Common myeloid progenitor, CD34-positive (primary cell): ENCODE measurements at regions not wholly inside any gene's neighbourhood (a gene's known extent, or its start where the extent isn't known, plus 50 kb on each side); places are given as distances from the start of the nearest gene placed in this dataset.
"Not testable (repeated sequence)": the region's sequence is repeated elsewhere in the genome, so short reads cannot be mapped to it uniquely, and the experiment has no call there.

ENCODE experiments used
- CTCF ChIA-PET: fragments of 350-600 bp; sonication (Branson Sonifier 250); formaldehyde crosslinking; loops from one replicate; lab custom pipeline; 2021; ENCODE audit warnings: antibody characterized with exemption; lab: Charles Lee
- POLR2A ChIA-PET: fragments of 350-600 bp; sonication (Branson Sonifier 250); formaldehyde crosslinking; loops from one replicate; lab custom pipeline; 2021; ENCODE audit warnings: antibody characterized with exemption; lab: Charles Lee
- DNase-seq, 3 donors: peaks; one replicate each; pipeline versions ENCODE4 v3.0.0 to v3.0.0-alpha.2; 2013
- H3K27ac ChIP-seq, 2 experiments: 1 replicate in 1 of 2; 2 replicates in 1 of 2; pipeline ENCODE4 v1.7.0; 2013; ENCODE audit warnings: inconsistent platforms in 2 of 2, low read length in 2 of 2, mild to moderate bottlenecking in 2 of 2, low read depth in 1 of 2, moderate library complexity in 1 of 2; ENCODE audit not compliant: severe bottlenecking in 2 of 2, insufficient read depth in 1 of 2, poor library complexity in 1 of 2
- H3K27me3 ChIP-seq, 5 experiments: replicated peaks in 2 of 5; 1 replicate in 3 of 5; 2 replicates in 2 of 5; pipeline versions ENCODE4 v1.6.1 to v1.7.0; 2013; ENCODE audit warnings: low read length in 4 of 5, mild to moderate bottlenecking in 2 of 5, moderate library complexity in 2 of 5, inconsistent platforms in 1 of 5; ENCODE audit not compliant: insufficient read depth in 5 of 5, control insufficient read depth in 4 of 5
- H3K36me3 ChIP-seq, 4 experiments: 1 replicate in 2 of 4; 2 replicates in 2 of 4; pipeline versions ENCODE4 v1.6.1 to v1.7.0; 2013; ENCODE audit warnings: low read length in 3 of 4, control low read depth in 1 of 4, mild to moderate bottlenecking in 1 of 4; ENCODE audit not compliant: control insufficient read depth in 4 of 4, insufficient read depth in 4 of 4
- H3K4me1 ChIP-seq, 4 experiments: 1 replicate in 3 of 4; 2 replicates in 1 of 4; pipeline versions ENCODE4 v1.6.1 to v1.7.1; 2013; ENCODE audit warnings: low read length in 3 of 4, mild to moderate bottlenecking in 3 of 4, control low read depth in 1 of 4, inconsistent platforms in 1 of 4, moderate library complexity in 1 of 4; ENCODE audit not compliant: control insufficient read depth in 4 of 4, insufficient read depth in 4 of 4; ENCODE audit errors: control extremely low read depth in 1 of 4
- H3K4me3 ChIP-seq, 7 experiments: 1 replicate in 4 of 7; 2 replicates in 3 of 7; pipeline versions ENCODE4 v1.5.1 to v1.7.0; 2013; ENCODE audit warnings: mild to moderate bottlenecking in 7 of 7, low read length in 6 of 7, moderate library complexity in 6 of 7, inconsistent platforms in 2 of 7, low read depth in 2 of 7, control low read depth in 1 of 7; ENCODE audit not compliant: insufficient read depth in 4 of 7, control insufficient read depth in 1 of 7; ENCODE audit errors: extremely low read depth in 1 of 7
- H3K9me3 ChIP-seq, 5 experiments: 1 replicate in 4 of 5; 2 replicates in 1 of 5; pipeline versions ENCODE4 v1.6.1 to v1.7.1; 2013; ENCODE audit warnings: low read length in 4 of 5, mild to moderate bottlenecking in 2 of 5, inconsistent platforms in 1 of 5, low read depth in 1 of 5, moderate library complexity in 1 of 5; ENCODE audit not compliant: control insufficient read depth in 4 of 5, insufficient read depth in 2 of 5; ENCODE audit errors: control extremely low read depth in 1 of 5
- WGBS: methylation state at CpG from one replicate; pipeline ENCODE4 v1.1.5; 2013; ENCODE audit not compliant: insufficient coverage; 5-methylcytosine and 5-hydroxymethylcytosine counted together

DNA sequence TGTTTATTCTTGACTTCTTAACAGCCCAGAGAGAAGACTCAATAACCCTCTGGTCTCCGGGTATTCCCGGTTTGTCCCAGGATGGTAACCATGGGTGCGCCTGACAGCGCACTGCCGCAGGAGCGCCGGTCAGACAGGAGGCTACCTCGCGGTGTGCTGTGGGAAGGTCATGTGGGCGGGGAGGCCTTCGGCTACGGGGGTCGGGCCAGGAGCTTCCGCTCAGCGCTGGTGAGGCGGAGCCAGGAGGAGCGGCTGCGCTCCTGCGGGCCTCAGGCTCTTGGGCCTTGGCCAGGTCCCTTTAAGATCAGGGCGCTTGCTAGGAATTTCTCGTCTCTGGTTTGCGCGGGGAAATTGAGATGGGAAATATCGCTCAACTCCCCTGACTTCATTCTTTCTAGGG, 182.3 kb upstream of the NDN start:
- WGBS: 38% methylated on average over 23 of the region's 24 CpGs
- Histone ChIP-seq H3K36me3 (no peaks in the 10 kb centered on the region), H3K4me3 (peak overlapping the region in 5 of 7 experiments; percentile 25 to 69 (median 40)), H3K4me1 (peaks cover 0 to 2% (median 0%) of the 10 kb centered on the region in 4 experiments), H3K9me3 (no peaks in the 10 kb centered on the region), H3K27me3 (peaks cover 0 to 3% (median 0%) of the 10 kb centered on the region in 5 experiments), H3K27ac (no peak overlapping the region)
- POLR2A ChIA-PET: no interaction called here
- peak; percentile 28 to 32 (median 30) for DNase-seq
- CTCF ChIA-PET: interaction anchor here (1.4 kb wide), 1 partner anchor 9 kb away, joined by 3 read pairs; no protein-coding TSS in a partner anchor

DNA sequence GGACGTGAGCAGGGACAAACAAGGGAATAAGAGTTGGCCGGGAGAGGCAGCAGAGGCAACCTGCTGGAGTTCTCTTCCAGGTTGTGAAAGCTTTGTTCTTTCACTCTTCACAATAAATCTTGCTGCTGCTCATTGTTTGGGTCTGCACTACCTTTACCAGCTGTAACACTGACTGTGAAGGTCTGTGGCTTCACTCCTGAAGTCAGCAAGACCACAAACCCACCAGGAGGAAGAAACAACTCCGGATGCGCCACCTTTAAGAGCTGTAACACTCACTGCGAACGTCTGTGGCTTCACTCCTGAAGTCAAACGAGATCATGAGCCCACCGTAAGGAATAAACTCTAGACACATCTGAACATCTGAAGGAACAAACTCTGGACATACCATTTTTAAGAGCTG, 186.5 kb upstream of the NDN start:
- H3K27me3 ChIP-seq, POLR2A ChIA-PET, CTCF ChIA-PET, H3K36me3 ChIP-seq, H3K4me1 ChIP-seq, H3K27ac ChIP-seq, DNase-seq, H3K4me3 ChIP-seq, H3K9me3 ChIP-seq: not testable (repeated sequence)
- WGBS: 81% methylated on average over 8 of the region's 8 CpGs

DNA sequence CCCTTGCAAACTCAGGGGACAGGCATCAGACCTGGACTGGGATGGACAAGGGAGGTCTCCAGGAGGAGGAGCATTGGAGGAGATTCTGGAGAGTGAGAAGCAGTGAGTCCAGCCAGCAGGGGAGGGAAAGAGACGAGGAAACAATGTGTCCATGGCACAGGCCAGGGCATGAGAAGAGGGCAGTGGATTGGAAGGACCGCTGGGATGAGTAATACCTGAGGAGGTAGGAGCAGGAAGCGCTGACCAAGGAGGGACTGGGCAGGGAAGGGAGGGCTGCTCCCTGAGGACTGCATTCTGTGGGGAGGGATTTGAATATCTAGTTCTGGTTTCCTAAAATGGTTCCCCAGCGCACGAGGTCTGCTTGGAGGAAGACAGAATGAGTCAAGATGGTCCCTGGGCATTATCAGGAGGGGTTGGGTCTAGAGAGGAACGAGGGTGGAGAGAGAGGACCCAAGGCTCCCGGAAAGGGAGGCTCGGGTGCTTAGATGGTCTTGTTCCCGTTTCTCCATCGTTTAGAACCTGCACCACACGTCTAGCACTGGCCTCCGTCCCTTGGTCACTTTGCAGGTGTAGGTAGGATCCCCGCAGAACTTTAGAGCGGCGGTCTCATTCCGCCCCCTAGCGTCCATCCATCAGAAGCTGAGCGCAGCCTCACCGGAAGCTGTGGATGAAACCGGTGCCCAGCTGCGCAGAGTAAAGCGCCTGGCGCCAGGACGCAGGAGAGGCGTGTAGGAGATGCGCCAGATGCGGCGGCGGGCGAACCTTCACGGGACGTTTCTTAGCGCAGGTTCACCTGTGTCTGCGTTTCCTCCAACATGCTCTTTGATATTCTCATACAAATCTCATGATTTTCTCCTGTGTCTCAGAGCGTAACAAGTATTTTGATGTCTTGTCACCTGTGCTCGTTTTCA, 190.7 kb upstream of the NDN start:
- ChIA-PET POLR2A (no interaction called here), CTCF (interaction anchor here (0.6 to 1.8 kb wide), 4 partner anchors 9 to 234 kb away, joined by 3 to 8 read pairs (median 4); no protein-coding TSS in a partner anchor)
- H3K9me3 ChIP-seq: no peaks in the 10 kb centered on the region
- H3K36me3 ChIP-seq: no peaks in the 10 kb centered on the region
- DNase-seq: peak; percentile 31 to 65 (median 62)
- no peaks in the 10 kb centered on the region for H3K4me1 ChIP-seq
- H3K4me3 ChIP-seq: peak overlapping the region in 3 of 7 experiments; percentile 5 to 47 (median 19)
- peaks cover 0 to 3% (median 0%) of the 10 kb centered on the region in 5 experiments for H3K27me3 ChIP-seq
- 26% methylated on average over 26 of the region's 36 CpGs for WGBS
- H3K27ac ChIP-seq: no peak overlapping the region

DNA sequence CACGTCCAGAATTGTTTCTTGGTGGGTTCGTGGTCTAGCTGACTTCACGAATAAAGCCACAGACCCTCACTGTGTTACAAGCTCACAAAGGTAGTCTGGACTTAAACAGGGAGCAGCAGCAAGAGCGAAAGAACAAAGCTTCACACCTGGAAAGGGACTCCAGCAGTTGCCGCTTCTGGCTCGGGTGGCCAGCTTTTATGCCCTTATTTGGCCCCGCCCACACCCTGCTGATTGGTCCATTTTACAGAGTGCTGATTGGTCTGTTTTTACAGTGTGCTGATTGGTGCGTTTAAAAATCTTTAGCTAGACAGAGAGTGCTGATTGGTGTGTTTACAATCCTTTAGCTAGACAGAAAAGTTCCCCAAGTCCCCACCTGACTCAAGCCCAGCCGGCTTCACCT, 194.2 kb upstream of the NDN start:
- WGBS: 77% methylated on average over 8 of the region's 9 CpGs
- ChIA-PET POLR2A (no interaction called here), CTCF (no interaction called here)
- no peaks in the 10 kb centered on the region for H3K9me3 ChIP-seq
- H3K27ac ChIP-seq: no peak overlapping the region
- H3K36me3 ChIP-seq: no peaks in the 10 kb centered on the region
- no peak for DNase-seq
- no peaks in the 10 kb centered on the region for H3K4me1 ChIP-seq
- H3K27me3 ChIP-seq: peaks cover 0 to 3% (median 0%) of the 10 kb centered on the region in 5 experiments
- no peak overlapping the region for H3K4me3 ChIP-seq

DNA sequence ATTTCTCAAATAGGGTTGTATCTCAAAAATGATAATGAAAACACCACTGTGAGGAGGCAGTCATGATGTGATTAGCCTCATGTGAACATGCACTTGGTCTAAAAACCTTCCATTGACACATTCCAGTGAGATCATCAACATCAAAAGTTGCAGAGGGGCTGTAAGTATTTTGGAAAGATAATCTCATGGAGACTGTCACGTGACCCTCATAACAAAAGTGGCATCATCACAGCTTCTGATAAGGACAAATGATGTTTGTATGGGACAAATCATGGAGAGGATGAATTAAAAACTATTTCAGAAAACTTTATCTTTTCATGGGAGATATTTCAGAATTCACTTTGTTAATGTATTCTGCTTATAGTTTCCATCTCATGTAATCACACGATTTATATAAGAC, 203.1 kb upstream of the NDN start:
- no peaks in the 10 kb centered on the region for H3K36me3 ChIP-seq
- ChIA-PET POLR2A (no interaction called here), CTCF (no interaction called here)
- H3K27ac ChIP-seq: no peak overlapping the region
- H3K4me3 ChIP-seq: no peak overlapping the region
- H3K27me3 ChIP-seq: peaks cover 0 to 2% (median 0%) of the 10 kb centered on the region in 5 experiments
- H3K9me3 ChIP-seq: peaks cover 0 to 1% (median 0%) of the 10 kb centered on the region in 5 experiments
- H3K4me1 ChIP-seq: no peaks in the 10 kb centered on the region
- 100% methylated on average over 1 of the region's 2 CpGs for WGBS
- DNase-seq: no peak

DNA sequence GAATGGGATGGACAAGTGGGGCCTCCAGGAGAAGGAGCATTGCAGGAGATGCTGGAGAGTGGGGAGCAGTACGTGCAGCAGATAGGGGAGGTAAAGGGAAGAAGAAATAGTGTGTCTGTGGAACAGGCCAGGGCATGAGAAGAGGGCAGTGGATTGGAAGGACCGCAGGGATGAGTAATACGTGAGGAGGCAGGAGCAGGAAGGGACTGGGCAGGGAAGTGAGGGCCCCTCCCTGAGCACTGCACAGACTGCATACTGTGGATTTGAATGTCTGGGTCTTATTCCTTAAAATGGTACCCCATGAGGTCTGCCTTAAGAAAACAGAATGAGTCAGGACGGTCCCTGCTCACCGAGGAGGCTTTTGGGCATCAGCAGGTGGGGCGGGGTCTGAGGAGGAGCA, 210.0 kb upstream of the NDN start:
- POLR2A ChIA-PET: no interaction called here
- no peak for DNase-seq
- Histone ChIP-seq H3K27me3 (peaks cover 0 to 11% (median 0%) of the 10 kb centered on the region in 5 experiments), H3K9me3 (peaks cover 0 to 1% (median 0%) of the 10 kb centered on the region in 5 experiments), H3K4me3 (no peak overlapping the region), H3K4me1 (no peaks in the 10 kb centered on the region), H3K36me3 (no peaks in the 10 kb centered on the region), H3K27ac (no peak overlapping the region)
- 75% methylated on average over 6 of the region's 6 CpGs for WGBS
- CTCF ChIA-PET: no interaction called here

DNA sequence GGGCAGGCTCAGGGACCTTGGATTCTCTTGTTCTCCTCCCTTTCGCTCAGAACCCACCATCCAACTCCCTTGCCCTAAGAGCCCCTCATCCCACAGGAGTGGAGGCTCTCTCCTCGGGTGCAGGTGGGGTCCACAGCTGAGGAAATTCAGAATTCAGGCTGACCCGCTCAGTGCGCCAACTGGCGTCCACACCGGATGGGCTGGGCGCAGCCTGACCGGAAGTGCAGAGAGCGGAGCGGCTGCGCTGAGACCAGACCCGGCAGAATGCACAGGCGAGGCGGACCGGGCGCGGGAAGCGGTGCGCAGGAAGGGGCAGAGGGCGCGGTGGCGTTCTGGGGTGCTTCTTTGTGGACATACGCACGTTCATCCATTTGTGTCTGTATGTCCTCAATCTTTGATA, 210.4 kb upstream of the NDN start:
- Histone ChIP-seq H3K27ac (no peak overlapping the region), H3K9me3 (peaks cover 0 to 1% (median 0%) of the 10 kb centered on the region in 5 experiments), H3K4me1 (no peaks in the 10 kb centered on the region), H3K27me3 (peaks cover 0 to 11% (median 0%) of the 10 kb centered on the region in 5 experiments), H3K36me3 (no peaks in the 10 kb centered on the region), H3K4me3 (no peak overlapping the region)
- no peak for DNase-seq
- 39% methylated on average over 23 of the region's 24 CpGs for WGBS
- ChIA-PET CTCF (no interaction called here), POLR2A (no interaction called here)
